Testis (tissue), 2 donors: ENCODE measurements at regions not wholly inside any gene's neighbourhood (a gene's known extent, or its start where the extent isn't known, plus 50 kb on each side); places are given as distances from the start of the nearest gene placed in this dataset.

ENCODE experiments used
- CTCF ChIP-seq, 3 experiments: fragments of 450-650 bp in 2 of 3; fragments of 200-600 bp in 1 of 3; sonication (generic) in 1 of 3; IDR thresholded peaks; one replicate each; pipeline ENCODE4 v1.5.1; 2016 to 2019; ENCODE audit warnings: antibody characterized with exemption in 3 of 3, mild to moderate bottlenecking in 2 of 3, moderate library complexity in 1 of 3
- POLR2A ChIP-seq: fragments of 450-650 bp; IDR thresholded peaks from one replicate; pipeline ENCODE4 v1.6.1; 2017; ENCODE audit warnings: antibody characterized with exemption, mild to moderate bottlenecking, moderate library complexity

GRCh38 chr11:70544774-70545609 lies 146.7 kb downstream of the CTTN start:
- TF ChIP-seq CTCF (IDR thresholded peaks at IDR 0.05) = no peak
- no peak for TF ChIP-seq POLR2A
